Stimulated activated CD8-positive, alpha-beta memory T cell treated with anti-CD3 and anti-CD28 coated beads, Interleukin-12 subunit alpha, Interleukin-12 subunit beta, amount 100 ng/mL, for 1 hour (primary cell): ENCODE measurements at regions not wholly inside any gene's neighbourhood (a gene's known extent, or its start where the extent isn't known, plus 50 kb on each side); places are given as distances from the start of the nearest gene placed in this dataset.
"Not testable (repeated sequence)": the region's sequence is repeated elsewhere in the genome, so short reads cannot be mapped to it uniquely, and the experiment has no call there.

Source experiments
- DNase-seq: peaks from one replicate; pipeline ENCODE4 v3.0.0-alpha.2; 2020; ENCODE audit warnings: low read depth

DNA sequence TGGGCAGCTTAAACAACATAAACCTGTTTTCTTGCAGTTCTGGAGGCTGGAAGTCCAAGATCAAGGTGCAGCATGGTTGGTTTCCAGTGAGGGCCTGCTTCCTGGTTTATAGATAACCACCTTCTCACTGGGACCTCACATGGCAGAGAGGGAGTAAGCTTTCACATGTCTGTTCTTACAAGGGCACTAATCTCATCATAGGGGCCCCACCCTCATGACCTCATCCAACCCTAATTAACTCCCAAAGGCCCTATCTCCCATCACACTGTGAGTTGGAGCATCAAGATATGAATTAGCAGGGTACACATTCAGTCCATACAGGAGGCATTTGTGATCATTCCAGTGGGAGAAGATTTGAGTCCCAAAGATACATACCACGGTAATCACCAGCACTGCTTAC lies 50.5 kb upstream of the GRIN2A start:
- DNase-seq: no peak

DNA sequence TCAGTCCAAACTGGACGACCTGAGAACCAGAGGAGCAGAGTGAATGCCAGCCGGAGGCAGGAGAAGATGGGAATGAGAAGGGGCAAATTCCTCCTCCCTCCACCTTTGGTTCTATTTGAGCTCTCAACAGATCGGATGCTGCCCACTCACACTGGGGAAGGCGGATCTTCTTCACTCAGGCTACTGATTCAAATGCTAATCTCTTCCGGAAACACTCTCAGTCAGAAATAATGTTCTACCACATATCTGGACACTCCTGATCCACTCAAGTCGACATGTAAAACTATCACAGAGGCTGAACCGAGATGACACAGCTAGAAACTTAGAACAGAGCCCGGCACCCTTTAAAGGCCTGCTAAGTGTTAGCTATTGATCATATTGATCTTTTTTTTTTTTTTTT lies 57.4 kb upstream of the GRIN2A start:
- no peak for DNase-seq

DNA sequence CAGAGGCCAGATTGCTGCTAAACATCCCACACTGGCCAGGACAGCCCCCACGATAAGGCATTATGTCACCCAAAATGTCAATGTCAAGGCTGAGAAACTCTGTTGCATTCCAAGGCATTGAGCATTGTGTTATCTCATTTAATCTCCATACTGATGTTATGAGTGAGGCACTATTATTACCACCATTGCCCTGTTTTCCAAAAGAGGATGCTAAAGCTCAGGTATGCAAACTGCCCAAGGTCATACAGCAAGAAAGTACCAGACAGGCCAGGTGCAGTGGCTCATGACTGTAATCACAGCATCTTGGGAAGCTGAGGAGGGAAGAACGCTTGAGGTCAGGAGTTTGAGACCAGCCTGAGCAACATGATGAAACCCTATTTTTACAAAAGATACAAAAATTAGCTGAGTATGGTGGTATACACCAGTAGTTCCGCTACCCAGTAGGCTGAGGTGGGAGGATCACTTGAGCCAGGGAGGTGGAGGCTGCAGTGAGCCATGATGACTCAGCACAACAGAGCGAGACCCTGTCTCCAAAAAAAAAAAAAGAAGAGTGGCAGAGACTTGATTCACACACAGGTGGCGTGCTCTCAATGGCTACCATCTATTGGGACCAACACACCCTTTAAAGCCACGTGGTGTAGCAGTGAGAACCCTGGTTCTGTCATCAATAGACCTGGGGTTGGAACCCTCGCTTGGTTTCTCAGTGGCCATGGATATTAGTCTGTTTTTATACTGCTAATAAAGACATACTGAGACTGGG lies 58.8 kb upstream of the GRIN2A start:
- DNase-seq: no peak

DNA sequence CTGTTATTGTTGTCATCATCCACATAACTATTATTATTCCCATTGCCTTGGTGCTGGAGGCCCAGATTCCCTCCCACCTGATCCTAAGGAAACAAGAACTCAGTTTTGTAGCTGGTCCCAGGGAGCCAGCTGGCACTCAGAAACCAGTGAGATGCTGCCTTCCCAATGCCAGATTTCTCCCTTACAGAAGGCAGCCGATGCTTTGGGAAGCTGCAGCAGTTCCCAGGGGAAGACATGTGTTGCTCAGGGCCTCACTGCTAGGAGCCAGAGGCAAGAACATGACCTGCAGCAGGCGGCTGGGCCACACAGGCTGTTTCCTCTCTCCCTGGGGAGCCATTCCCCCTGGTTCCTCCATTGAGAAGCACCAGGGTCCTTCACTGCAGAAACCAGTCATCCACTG lies 59.9 kb upstream of the GRIN2A start:
- DNase-seq: no peak

DNA sequence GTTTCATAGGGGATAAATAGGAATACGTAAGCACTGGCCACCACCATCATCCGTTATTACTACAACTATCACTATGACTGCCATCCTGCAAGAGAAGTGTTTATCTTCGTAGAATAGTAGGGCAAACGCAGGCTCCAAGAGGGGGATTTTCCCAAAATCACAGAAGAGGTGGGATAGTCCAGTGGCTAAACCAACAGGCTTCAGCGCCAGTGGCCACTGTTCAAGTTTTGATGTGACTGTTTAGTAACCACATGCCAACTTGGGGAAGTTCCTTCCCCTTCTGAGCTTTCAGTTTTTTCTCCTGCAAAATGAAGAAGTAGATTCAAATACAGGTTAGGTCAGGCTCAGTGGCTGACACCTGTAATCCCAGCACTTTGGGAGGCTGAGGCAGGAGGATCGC lies 60.7 kb upstream of the GRIN2A start:
- DNase-seq: no peak

- no peak for DNase-seq
Observed at GRCh38 chr16:10245002-10245401, 62.8 kb upstream of the GRIN2A start.

GRCh38 chr16:10250137-10250828 lies 68.1 kb upstream of the GRIN2A start:
- no peak for DNase-seq

GRCh38 chr16:10252155-10252554 lies 69.9 kb upstream of the GRIN2A start:
- DNase-seq: no peak

DNA sequence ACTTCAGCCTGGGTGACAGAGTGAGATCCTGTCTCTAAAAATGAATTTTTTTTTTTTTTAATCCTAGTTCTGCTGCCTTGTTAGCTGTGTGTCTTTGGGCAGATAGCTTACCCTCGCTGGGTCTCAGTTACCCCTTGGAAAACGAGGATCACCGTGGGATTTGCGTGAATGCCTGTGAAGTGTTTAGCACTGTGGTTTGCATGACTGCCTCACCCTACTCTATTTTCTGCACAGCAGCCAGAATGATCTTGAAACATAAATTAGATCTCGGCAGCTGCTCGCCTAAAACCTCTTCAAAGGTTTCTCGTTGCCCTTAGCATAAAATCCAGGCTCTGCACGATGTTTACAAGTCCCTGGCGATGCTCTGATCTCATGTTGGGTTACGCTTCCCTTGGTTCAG lies 71.2 kb upstream of the GRIN2A start:
- no peak for DNase-seq

GRCh38 chr16:10255728-10256127 lies 73.5 kb upstream of the GRIN2A start:
- no peak for DNase-seq

DNA sequence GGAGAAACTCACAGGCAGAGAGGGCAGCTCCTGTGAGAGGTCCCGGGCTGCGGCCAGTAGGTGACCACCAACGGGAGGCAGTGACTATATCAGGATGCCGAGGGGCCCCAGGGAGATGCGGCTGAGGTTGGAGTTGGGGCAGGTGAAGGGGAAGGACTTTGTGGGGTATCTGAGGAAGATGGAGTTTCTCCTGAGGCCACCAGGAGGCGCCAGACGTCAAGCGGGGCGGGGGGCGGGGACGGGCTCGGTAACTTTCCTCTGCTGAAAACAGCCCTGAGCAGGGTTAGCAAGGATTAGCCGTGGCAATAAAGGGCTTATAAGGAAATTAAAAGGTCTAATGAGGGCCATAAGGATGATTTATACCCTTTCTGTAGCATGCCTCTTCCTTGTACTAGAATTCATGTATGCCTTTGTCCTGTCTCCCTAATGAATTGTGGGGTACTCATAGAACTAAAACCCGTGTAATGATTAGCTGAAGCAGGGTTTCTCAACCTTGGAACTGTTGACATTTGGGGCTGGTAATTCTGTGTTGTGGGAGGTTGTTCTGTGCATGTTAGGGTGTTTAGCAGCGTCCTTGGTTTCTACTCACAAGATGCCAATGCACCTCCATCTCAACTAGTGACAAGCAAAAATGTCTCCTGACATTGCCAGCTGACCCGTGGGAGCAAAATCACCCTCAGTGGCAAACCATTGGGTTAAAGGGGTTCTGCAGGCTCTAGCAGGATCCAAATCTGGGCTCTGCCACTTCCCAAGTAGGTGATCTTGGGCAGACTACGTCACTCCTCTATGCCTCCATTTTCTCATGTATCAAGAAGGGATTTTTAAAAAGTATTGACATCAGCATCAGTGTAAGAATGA lies 74.8 kb upstream of the GRIN2A start:
- peak; percentile 15 for DNase-seq

GRCh38 chr16:10257642-10258251 lies 75.5 kb upstream of the GRIN2A start:
- not testable (repeated sequence) for DNase-seq

- not testable (repeated sequence) for DNase-seq
Observed at GRCh38 chr16:10258930-10259603, 76.8 kb upstream of the GRIN2A start.

DNA sequence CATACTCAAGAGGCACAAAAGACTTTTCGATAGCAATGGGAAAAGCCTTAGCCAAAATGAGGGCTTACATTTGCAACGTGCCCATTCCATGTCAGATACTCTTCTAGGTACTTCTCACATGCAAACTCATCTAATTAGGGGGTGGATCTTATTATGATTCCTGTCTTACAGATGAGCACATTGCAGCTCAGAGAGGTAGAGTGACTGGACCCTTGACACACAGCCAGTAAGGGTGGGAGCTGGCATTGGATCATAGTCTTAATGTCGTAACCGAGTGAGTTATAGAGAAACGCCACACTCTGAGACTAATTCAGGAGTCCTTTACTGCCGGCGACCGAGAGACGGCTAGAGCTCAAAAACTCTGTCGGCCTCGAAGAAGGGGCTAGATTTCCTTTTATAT lies 78.8 kb upstream of the GRIN2A start:
- no peak for DNase-seq

DNA sequence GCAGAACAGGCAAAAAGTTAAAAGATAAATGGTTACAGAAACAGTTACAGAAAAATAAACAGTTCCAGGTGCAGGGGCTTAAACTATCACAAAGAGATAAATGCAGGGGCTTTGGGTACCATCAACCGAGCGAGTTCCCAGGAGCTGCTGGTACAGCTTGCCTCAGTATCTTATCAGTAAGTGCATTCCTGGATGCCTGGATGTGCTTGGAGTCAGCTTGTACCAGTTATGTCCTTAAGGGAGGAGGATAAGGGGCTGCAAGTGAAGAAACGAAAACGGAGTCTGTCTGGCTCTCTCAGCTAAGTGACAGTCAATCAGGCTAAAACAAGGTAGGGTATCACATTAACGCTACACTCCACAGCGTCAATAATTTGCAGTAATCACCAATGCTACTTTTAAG lies 79.3 kb upstream of the GRIN2A start:
- DNase-seq: not testable (repeated sequence)

DNA sequence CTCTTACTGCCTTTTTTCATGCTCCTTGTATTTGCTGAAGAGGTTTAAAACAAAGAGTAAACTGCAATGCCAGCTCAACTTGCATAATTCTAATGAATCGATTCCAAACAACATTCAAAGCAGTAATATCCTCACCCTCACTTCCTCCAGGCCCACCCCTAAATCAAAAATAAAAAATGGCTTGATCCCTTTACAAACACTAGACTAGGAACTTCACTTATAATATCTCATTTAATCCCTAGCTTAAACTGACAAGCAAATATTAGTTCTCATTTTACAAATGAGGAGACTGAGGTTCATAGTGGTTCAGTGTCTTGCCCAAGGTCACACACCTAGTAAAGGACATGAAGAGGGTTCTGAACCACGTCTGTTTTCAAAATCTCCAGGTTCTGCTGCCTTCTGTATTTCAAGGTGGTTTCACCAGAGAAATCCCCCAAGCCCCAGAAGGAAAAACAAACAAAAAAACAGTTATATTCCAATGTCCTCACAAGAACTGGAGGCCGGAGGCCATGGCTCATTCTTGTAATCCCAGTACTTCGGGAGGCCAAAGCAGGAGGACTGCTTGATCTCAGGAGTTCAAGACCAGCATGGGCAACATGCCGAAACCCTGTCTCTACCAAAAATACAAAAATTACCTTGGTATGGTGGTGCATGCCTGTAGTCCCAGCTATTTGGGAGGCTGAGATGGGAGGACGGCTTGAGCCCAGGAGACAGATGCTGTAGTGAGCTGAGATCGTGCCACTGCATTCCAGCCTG lies 80.3 kb upstream of the GRIN2A start:
- DNase-seq: no peak

DNA sequence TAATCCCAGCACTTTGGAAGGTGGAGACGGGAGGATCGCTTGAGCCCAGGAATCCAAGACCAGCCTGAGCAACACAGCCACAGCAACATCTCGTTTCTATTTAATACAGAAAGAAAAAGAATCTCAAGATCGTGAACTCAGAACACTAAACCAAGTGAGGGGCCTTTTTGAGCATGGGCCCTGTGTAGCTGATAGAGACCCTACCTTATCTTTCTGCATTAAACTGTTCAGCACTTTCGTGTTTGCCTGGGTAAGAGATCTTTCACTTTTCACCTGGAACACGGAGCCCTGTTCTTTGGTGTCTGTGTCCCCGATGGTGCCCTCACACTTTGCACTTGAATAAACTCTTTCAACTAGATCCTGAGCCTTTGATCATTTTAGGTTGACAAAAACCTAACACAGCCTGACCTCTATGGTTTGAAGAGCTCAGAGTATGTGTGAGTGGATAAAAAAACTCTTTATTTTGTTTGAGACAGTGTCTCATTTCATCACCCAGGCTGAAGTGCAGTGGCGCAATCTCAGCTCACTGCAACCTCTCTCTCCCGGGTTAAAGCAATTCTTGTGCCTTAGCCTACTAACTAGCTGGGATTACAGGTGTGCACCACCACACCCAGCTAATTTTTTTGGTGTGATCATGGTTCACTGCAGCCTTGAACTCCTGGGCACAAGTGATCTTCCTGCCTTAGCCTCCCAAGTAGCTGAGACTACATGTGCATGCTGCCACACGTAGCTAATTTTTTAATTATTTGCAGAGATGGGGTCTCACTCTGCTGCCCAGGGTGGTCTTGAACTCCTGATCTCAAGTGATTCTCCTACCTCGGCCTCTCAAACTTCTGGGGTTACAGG lies 83.8 kb upstream of the GRIN2A start:
- no peak for DNase-seq

GRCh38 chr16:10266809-10267208 lies 84.6 kb upstream of the GRIN2A start:
- DNase-seq: no peak

DNA sequence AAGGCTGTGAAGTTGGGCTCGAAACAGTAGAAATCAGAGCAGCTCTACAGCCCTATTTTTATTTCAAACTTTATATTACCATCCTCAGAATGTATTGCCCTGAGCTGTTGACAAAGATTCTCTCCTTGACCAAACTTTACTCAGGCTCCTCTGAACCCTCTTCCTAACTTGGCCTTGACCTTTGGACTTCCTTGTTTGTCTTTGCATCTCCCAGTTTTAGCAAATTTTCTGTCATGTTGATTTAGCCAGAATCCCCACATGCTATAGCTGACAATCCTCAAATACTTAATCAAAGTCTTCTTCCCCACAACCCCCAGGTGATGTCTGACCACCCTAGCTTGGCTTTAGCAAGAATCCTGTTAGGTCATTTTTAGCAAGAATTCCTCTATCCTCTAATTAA lies 87.4 kb upstream of the GRIN2A start:
- no peak for DNase-seq

- DNase-seq: not testable (repeated sequence)
Observed at GRCh38 chr16:10272250-10272854, 90.1 kb upstream of the GRIN2A start.
